ENCODE measurements at regions not wholly inside any gene's neighbourhood (a gene's known extent, or its start where the extent isn't known, plus 50 kb on each side); places are given as distances from the start of the nearest gene placed in this dataset.

GRCh38 chr4:153034681-153035080, 98.6 kb downstream of the FHDC1 start:
- no peak for DNase-seq

- DNase-seq, result no peak
Measured at GRCh38 chr4:153036931-153037482, 100.9 kb downstream of the FHDC1 start.

- DNase-seq, result no peak
Measured at GRCh38 chr4:153038623-153039311, 102.6 kb downstream of the FHDC1 start.

GRCh38 chr4:153039542-153040185, 103.5 kb downstream of the FHDC1 start:
- DNase-seq, result no peak

GRCh38 chr4:153040677-153041076, 104.6 kb downstream of the FHDC1 start:
- DNase-seq, result no peak

GRCh38 chr4:153044036-153044435, 107.9 kb downstream of the FHDC1 start:
- no peak for DNase-seq

- DNase-seq, result no peak
Measured at GRCh38 chr4:153045111-153045982, 109.2 kb downstream of the FHDC1 start.

- DNase-seq, result no peak
Measured at GRCh38 chr4:153058671-153059060, 122.5 kb downstream of the FHDC1 start.

GRCh38 chr4:153060196-153060595, 124.1 kb downstream of the FHDC1 start:
- no peak for DNase-seq

GRCh38 chr4:153061971-153062370, 125.8 kb downstream of the FHDC1 start:
- no peak for DNase-seq

GRCh38 chr4:153062652-153063168, 126.6 kb downstream of the FHDC1 start:
- no peak for DNase-seq

GRCh38 chr4:153063490-153063889, 127.4 kb downstream of the FHDC1 start:
- no peak for DNase-seq

- DNase-seq, result no peak
Measured at GRCh38 chr4:153064571-153064970, 128.4 kb downstream of the FHDC1 start.

- no peak for DNase-seq
Measured at GRCh38 chr4:153065276-153065675, 129.2 kb downstream of the FHDC1 start.

GRCh38 chr4:153067376-153067775, 131.3 kb downstream of the FHDC1 start:
- no peak for DNase-seq

GRCh38 chr4:153068751-153069150, 132.6 kb downstream of the FHDC1 start:
- DNase-seq, result no peak

- no peak for DNase-seq
Measured at GRCh38 chr4:153071958-153072598, 132.2 kb upstream of the TRIM2 start.

- no peak for DNase-seq
Measured at GRCh38 chr4:153072661-153073060, 131.6 kb upstream of the TRIM2 start.

GRCh38 chr4:153074486-153074885, 129.8 kb upstream of the TRIM2 start:
- no peak for DNase-seq

- no peak for DNase-seq
Measured at GRCh38 chr4:153074936-153075630, 129.2 kb upstream of the TRIM2 start.

GRCh38 chr4:153075836-153076518, 128.3 kb upstream of the TRIM2 start:
- no peak for DNase-seq
